ENCODE measurements at regions not wholly inside any gene's neighbourhood (a gene's known extent, or its start where the extent isn't known, plus 50 kb on each side); places are given as distances from the start of the nearest gene placed in this dataset.
"Not testable (repeated sequence)": the region's sequence is repeated elsewhere in the genome, so short reads cannot be mapped to it uniquely, and the experiment has no call there.

GRCh38 chr3:180421221-180421620, 180.7 kb upstream of the TTC14 start:
- in situ Hi-C loops (cut with HindIII; ENCODE audit: low sequenced_read_pairs) = no loop called here
- TF ChIP-seq CTCF (IDR thresholded peaks at IDR 0.05; ENCODE audit: low read depth, low read length, missing control alignments) = no peak
- H3K4me3 ChIP-seq (ENCODE audit: low read depth, low read length) = no peak overlapping the region
- DNase-seq (ENCODE audit: low read depth) = no peak

- H3K4me3 ChIP-seq (ENCODE audit: low read depth, low read length) = no peak overlapping the region
- TF ChIP-seq CTCF (IDR thresholded peaks at IDR 0.05; ENCODE audit: low read depth, low read length, missing control alignments) = no peak
- in situ Hi-C loops (cut with HindIII; ENCODE audit: low sequenced_read_pairs) = no loop called here
- DNase-seq (ENCODE audit: low read depth) = no peak
Measured at GRCh38 chr3:180421721-180422120, 180.2 kb upstream of the TTC14 start.

- DNase-seq (ENCODE audit: low read depth); H3K4me3 ChIP-seq (ENCODE audit: low read depth, low read length); in situ Hi-C loops (cut with HindIII; ENCODE audit: low sequenced_read_pairs): not testable (repeated sequence)
Measured at GRCh38 chr3:180424305-180424704, 177.7 kb upstream of the TTC14 start.

- DNase-seq (ENCODE audit: low read depth) = no peak
- in situ Hi-C loops (cut with HindIII; ENCODE audit: low sequenced_read_pairs) = no loop called here
- no peak overlapping the region for H3K4me3 ChIP-seq (ENCODE audit: low read depth, low read length)
- TF ChIP-seq CTCF (IDR thresholded peaks at IDR 0.05; ENCODE audit: low read depth, low read length, missing control alignments) = no peak
Measured at GRCh38 chr3:180430896-180431295, 171.1 kb upstream of the TTC14 start.

GRCh38 chr3:180433152-180433551, 168.8 kb upstream of the TTC14 start:
- in situ Hi-C loops (cut with HindIII; ENCODE audit: low sequenced_read_pairs) = no loop called here
- TF ChIP-seq CTCF (IDR thresholded peaks at IDR 0.05; ENCODE audit: low read depth, low read length, missing control alignments) = no peak
- DNase-seq (ENCODE audit: low read depth) = no peak
- H3K4me3 ChIP-seq (ENCODE audit: low read depth, low read length) = no peak overlapping the region

GRCh38 chr3:180447136-180447535, 154.8 kb upstream of the TTC14 start:
- DNase-seq (ENCODE audit: low read depth) = no peak
- TF ChIP-seq CTCF (IDR thresholded peaks at IDR 0.05; ENCODE audit: low read depth, low read length, missing control alignments) = no peak
- in situ Hi-C loops (cut with HindIII; ENCODE audit: low sequenced_read_pairs) = no loop called here
- H3K4me3 ChIP-seq (ENCODE audit: low read depth, low read length) = no peak overlapping the region

GRCh38 chr3:180448407-180448806, 153.6 kb upstream of the TTC14 start:
- in situ Hi-C loops (cut with HindIII; ENCODE audit: low sequenced_read_pairs); DNase-seq (ENCODE audit: low read depth); H3K4me3 ChIP-seq (ENCODE audit: low read depth, low read length): not testable (repeated sequence)

- no peak for TF ChIP-seq CTCF (IDR thresholded peaks at IDR 0.05; ENCODE audit: low read depth, low read length, missing control alignments)
- no peak overlapping the region for H3K4me3 ChIP-seq (ENCODE audit: low read depth, low read length)
- in situ Hi-C loops (cut with HindIII; ENCODE audit: low sequenced_read_pairs) = no loop called here
- DNase-seq (ENCODE audit: low read depth) = no peak
Measured at GRCh38 chr3:180457225-180457624, 144.7 kb upstream of the TTC14 start.
